ENCODE measurements at regions not wholly inside any gene's neighbourhood (a gene's known extent, or its start where the extent isn't known, plus 50 kb on each side); places are given as distances from the start of the nearest gene placed in this dataset.

- H3K9me3 Mint-ChIP-seq, result no peaks in the 10 kb centered on the region
- H3K27me3 Mint-ChIP-seq (ENCODE audit: low read depth), result peaks cover 97% of the 10 kb centered on the region
- no peak overlapping the region for H3K4me3 Mint-ChIP-seq
- H3K36me3 Mint-ChIP-seq (ENCODE audit: low read depth), result no peaks in the 10 kb centered on the region
- no peaks in the 10 kb centered on the region for H3K4me1 Mint-ChIP-seq
- TF ChIP-seq, protein P1, sequence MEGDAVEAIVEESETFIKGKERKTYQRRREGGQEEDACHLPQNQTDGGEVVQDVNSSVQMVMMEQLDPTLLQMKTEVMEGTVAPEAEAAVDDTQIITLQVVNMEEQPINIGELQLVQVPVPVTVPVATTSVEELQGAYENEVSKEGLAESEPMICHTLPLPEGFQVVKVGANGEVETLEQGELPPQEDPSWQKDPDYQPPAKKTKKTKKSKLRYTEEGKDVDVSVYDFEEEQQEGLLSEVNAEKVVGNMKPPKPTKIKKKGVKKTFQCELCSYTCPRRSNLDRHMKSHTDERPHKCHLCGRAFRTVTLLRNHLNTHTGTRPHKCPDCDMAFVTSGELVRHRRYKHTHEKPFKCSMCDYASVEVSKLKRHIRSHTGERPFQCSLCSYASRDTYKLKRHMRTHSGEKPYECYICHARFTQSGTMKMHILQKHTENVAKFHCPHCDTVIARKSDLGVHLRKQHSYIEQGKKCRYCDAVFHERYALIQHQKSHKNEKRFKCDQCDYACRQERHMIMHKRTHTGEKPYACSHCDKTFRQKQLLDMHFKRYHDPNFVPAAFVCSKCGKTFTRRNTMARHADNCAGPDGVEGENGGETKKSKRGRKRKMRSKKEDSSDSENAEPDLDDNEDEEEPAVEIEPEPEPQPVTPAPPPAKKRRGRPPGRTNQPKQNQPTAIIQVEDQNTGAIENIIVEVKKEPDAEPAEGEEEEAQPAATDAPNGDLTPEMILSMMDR (IDR thresholded peaks at IDR 0.05; ENCODE audit: unreplicated experiment in 3 of 3), result no peak
- no peak overlapping the region for H3K27ac Mint-ChIP-seq
Observed at GRCh38 chr19:29308977-29309590, 96.1 kb upstream of the UQCRFS1 start.

DNA sequence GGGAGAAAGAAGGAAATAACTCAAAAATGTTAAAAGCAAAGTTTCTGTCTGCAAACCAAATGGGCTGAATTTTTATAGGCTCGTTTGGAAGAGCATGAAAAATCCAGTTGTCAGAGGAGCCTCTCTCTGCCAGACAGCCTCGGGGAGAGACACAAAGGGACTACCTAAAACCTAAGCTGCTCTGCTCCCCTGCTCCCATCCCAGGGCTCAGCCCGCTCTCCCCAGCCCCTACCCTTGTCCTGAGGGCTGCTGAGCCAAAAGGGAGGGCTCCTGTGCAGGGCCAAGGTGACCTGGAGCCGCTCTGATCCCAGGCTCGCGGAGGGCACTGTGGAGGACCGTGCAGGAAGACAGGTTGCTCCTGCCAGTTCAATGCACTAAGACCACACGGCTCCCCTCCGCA lies 96.7 kb upstream of the UQCRFS1 start:
- Mint-ChIP-seq H3K9me3 (no peaks in the 10 kb centered on the region), H3K4me1 (no peaks in the 10 kb centered on the region), H3K27me3 (ENCODE audit: low read depth) (peaks cover 96% of the 10 kb centered on the region), H3K27ac (no peak overlapping the region), H3K4me3 (no peak overlapping the region), H3K36me3 (ENCODE audit: low read depth) (no peaks in the 10 kb centered on the region)
- TF ChIP-seq, protein P1 (IDR thresholded peaks at IDR 0.05; ENCODE audit: unreplicated experiment in 3 of 3), result no peak

GRCh38 chr19:29311191-29311790 lies 98.3 kb upstream of the UQCRFS1 start:
- Mint-ChIP-seq H3K27me3 (ENCODE audit: low read depth) (peaks cover 92% of the 10 kb centered on the region), H3K9me3 (no peaks in the 10 kb centered on the region), H3K4me1 (no peaks in the 10 kb centered on the region), H3K27ac (no peak overlapping the region), H3K4me3 (no peak overlapping the region), H3K36me3 (ENCODE audit: low read depth) (no peaks in the 10 kb centered on the region)
- TF ChIP-seq, protein P1 (IDR thresholded peaks at IDR 0.05; ENCODE audit: unreplicated experiment in 3 of 3), result no peak

DNA sequence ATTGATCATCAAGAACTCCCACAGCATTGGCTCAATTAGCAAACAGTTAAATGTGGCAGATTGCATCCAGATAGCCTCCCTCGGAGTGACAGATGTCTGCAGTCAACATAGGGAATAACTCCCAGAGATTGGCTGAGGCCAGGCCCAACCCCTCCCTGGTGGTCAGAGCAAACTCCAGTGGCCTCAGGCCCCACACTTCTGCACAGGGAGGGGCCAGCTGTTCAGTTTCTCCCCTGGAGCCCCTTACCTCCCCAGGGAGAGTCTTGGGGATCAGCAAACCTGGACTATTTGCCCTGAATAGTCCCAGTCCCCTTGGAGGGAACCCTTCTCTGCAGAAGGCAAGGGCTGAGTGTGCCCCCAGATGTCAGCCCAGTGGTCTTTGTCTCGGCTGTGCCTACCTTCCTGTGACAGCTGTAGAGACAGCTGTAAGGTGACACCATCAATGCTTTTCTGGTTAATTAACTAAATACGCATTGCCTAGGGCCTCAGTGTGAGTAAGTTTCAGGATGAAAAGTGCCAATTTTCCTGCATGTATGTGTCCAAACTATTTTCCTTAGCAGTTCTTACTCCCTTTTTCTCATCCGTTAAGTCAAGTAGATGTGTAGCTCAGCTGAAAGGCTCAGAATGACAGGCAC lies 102.7 kb upstream of the UQCRFS1 start:
- TF ChIP-seq, protein P1 (IDR thresholded peaks at IDR 0.05; ENCODE audit: unreplicated experiment in 3 of 3), result no peak
- Mint-ChIP-seq H3K36me3 (ENCODE audit: low read depth) (no peaks in the 10 kb centered on the region), H3K27me3 (ENCODE audit: low read depth) (peaks cover 85% of the 10 kb centered on the region), H3K27ac (no peak overlapping the region), H3K9me3 (no peaks in the 10 kb centered on the region), H3K4me1 (no peaks in the 10 kb centered on the region), H3K4me3 (no peak overlapping the region)

DNA sequence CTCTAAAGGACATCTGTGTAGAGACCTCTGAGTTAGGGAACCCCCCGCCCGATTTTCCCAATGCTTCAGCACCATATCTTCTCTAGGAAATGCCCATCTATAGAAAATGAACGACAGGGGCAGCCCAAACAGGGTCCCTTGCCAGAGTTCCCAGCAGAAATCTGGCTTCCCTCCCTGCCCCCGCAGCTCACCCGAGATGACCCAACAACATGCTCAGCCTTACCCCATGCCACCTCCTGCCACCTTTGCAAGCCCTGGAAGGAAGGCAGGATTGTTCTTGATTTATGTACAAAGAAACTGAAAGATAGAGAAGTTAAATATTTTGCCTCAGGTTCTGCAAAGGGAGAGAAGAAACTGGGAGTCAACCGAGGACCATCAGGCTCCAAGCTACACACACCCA lies 105.6 kb upstream of the UQCRFS1 start:
- H3K27me3 Mint-ChIP-seq (ENCODE audit: low read depth), result peaks cover 79% of the 10 kb centered on the region
- H3K4me1 Mint-ChIP-seq, result no peaks in the 10 kb centered on the region
- H3K36me3 Mint-ChIP-seq (ENCODE audit: low read depth), result no peaks in the 10 kb centered on the region
- no peak overlapping the region for H3K27ac Mint-ChIP-seq
- no peaks in the 10 kb centered on the region for H3K9me3 Mint-ChIP-seq
- H3K4me3 Mint-ChIP-seq, result no peak overlapping the region
- TF ChIP-seq, protein P1 (IDR thresholded peaks at IDR 0.05; ENCODE audit: unreplicated experiment in 3 of 3), result no peak

Measured in nephron (organoid).